OCI-LY1 (cell line): ENCODE measurements at regions not wholly inside any gene's neighbourhood (a gene's known extent, or its start where the extent isn't known, plus 50 kb on each side); places are given as distances from the start of the nearest gene placed in this dataset.

ENCODE experiments used
- EZH2 ChIP-seq: fragments of 200-600 bp; sonication (generic), shearing (Covaris generic); IDR thresholded peaks from 2 replicates; pipeline ENCODE4 v1.8.0; 2017; ENCODE audit warnings: borderline replicate concordance, mixed run types, mild to moderate bottlenecking, antibody characterized with exemption, low read length, moderate library complexity, mixed read lengths
- TF ChIP-seq, protein P1 (sequence below): fragments of 200-600 bp; sonication (generic), shearing (Covaris generic); IDR thresholded peaks from 2 replicates; pipeline ENCODE4 v1.5.1; 2017; ENCODE audit warnings: mild to moderate bottlenecking, antibody characterized with exemption, low read length, moderate library complexity, mixed read lengths

DNA sequence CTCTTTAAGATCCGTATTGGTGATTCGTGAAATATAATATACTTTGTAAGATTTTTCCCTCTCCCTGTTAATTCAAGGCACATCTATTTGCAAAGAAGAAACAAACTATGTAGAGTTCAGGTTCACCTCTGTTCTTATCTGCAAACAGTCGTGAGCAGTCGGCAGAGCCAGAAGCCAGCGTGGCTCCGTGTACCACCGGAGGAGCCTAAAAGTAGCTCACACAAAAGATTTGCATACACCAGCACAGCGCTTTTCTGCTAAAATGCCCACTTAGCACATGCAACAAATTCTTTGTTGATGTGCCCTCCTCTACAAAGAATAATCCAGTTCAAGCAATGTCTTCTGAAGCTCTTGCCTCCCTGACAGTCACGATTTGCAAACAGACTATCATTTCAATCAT is 416.0 kb upstream of the TENM3 start:
- TF ChIP-seq, protein P1, sequence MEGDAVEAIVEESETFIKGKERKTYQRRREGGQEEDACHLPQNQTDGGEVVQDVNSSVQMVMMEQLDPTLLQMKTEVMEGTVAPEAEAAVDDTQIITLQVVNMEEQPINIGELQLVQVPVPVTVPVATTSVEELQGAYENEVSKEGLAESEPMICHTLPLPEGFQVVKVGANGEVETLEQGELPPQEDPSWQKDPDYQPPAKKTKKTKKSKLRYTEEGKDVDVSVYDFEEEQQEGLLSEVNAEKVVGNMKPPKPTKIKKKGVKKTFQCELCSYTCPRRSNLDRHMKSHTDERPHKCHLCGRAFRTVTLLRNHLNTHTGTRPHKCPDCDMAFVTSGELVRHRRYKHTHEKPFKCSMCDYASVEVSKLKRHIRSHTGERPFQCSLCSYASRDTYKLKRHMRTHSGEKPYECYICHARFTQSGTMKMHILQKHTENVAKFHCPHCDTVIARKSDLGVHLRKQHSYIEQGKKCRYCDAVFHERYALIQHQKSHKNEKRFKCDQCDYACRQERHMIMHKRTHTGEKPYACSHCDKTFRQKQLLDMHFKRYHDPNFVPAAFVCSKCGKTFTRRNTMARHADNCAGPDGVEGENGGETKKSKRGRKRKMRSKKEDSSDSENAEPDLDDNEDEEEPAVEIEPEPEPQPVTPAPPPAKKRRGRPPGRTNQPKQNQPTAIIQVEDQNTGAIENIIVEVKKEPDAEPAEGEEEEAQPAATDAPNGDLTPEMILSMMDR, result no peak
- TF ChIP-seq EZH2, result no peak
